Esophagus muscularis mucosa (tissue), 4 donors: ENCODE measurements at regions not wholly inside any gene's neighbourhood (a gene's known extent, or its start where the extent isn't known, plus 50 kb on each side); places are given as distances from the start of the nearest gene placed in this dataset.

ENCODE experiments used
- DNase-seq: peaks from one replicate; pipeline ENCODE4 v3.0.0-alpha.2; 2017; ENCODE audit errors: extremely low spot score
- H3K27ac ChIP-seq, 4 donors: fragments of 200-600 bp; sonication (generic); replicated peaks in 1 of 4; 1 replicate in 3 of 4; 2 replicates in 1 of 4; pipeline ENCODE4 v1.5.1; 2016 to 2019; ENCODE audit warnings: mild to moderate bottlenecking in 1 of 4
- H3K27me3 ChIP-seq, 4 donors: fragments of 200-600 bp; sonication (generic); one replicate each; pipeline versions ENCODE4 v1.5.1 to v1.6.0; 2016 to 2019
- H3K36me3 ChIP-seq, 4 donors: fragments of 200-600 bp; sonication (generic); one replicate each; pipeline ENCODE4 v1.5.1; 2016 to 2019
- H3K4me1 ChIP-seq, 4 donors: fragments of 200-600 bp; sonication (generic); one replicate each; pipeline ENCODE4 v1.5.1; 2016 to 2019
- H3K4me3 ChIP-seq, 4 donors: fragments of 200-600 bp; sonication (generic); 1 replicate in 2 of 4; 2 replicates in 2 of 4; pipeline ENCODE4 v1.5.1; 2016 to 2019; ENCODE audit warnings: mild to moderate bottlenecking in 4 of 4, moderate library complexity in 1 of 4
- H3K9me3 ChIP-seq, 4 donors: fragments of 200-600 bp; sonication (generic); 1 replicate in 3 of 4; 2 replicates in 1 of 4; pipeline ENCODE4 v1.5.1; 2016 to 2019
- CTCF ChIP-seq, 3 experiments: fragments of 200-600 bp in 2 of 3; fragments of 450-650 bp in 1 of 3; sonication (generic) in 2 of 3; IDR thresholded peaks; one replicate each; pipeline ENCODE4 v1.5.1; 2017 to 2019; ENCODE audit warnings: antibody characterized with exemption in 3 of 3, mild to moderate bottlenecking in 2 of 3, moderate library complexity in 1 of 3
- EP300 ChIP-seq: sonication (generic); formaldehyde crosslinking; IDR thresholded peaks from one replicate; pipeline ENCODE4 v1.6.1; 2017; ENCODE audit warnings: antibody characterized with exemption
- POLR2A ChIP-seq: fragments of 450-650 bp; IDR thresholded peaks from one replicate; pipeline ENCODE4 v1.6.1; 2017; ENCODE audit warnings: antibody characterized with exemption, moderate library complexity, mild to moderate bottlenecking, low read depth
- POLR2AphosphoS5 ChIP-seq, 2 donors: sonication (generic); formaldehyde crosslinking; IDR thresholded peaks; one replicate each; pipeline ENCODE4 v1.6.1; 2017; ENCODE audit warnings: antibody characterized with exemption in 2 of 2
- WGBS: methylation state at CpG from one replicate; pipeline ENCODE4 v1.1.5; 2018; 5-methylcytosine and 5-hydroxymethylcytosine counted together
- intact Hi-C: fragments of 100-400 bp; cut with DNase I; formaldehyde crosslinking; loops from one replicate; pipeline ENCODE4 v1.15.1; 2023

GRCh38 chr7:13139436-13139835 is 452.0 kb downstream of the ARL4A start:
- WGBS, result 84% methylated on average over 2 of the region's 2 CpGs
- TF ChIP-seq POLR2A (no peak), CTCF (IDR thresholded peaks at IDR 0.05) (no peak), POLR2AphosphoS5 (IDR thresholded peaks at IDR 0.05) (no peak), EP300 (no peak)
- no peaks in the 10 kb centered on the region for H3K36me3 ChIP-seq

GRCh38 chr7:13144673-13145072 is 457.2 kb downstream of the ARL4A start:
- Histone ChIP-seq H3K4me3 (no peak overlapping the region), H3K9me3 (no peaks in the 10 kb centered on the region), H3K36me3 (no peaks in the 10 kb centered on the region), H3K27me3 (no peaks in the 10 kb centered on the region), H3K4me1 (no peaks in the 10 kb centered on the region), H3K27ac (no peak overlapping the region)
- TF ChIP-seq POLR2A (no peak), CTCF (IDR thresholded peaks at IDR 0.05) (no peak), EP300 (no peak), POLR2AphosphoS5 (IDR thresholded peaks at IDR 0.05) (no peak)
- WGBS, result 23% methylated on average over 4 of the region's 4 CpGs
- no peak for DNase-seq
- intact Hi-C loops, result no loop called here

More at GRCh38 chr7:13139436-13139835, 452.0 kb downstream of the ARL4A start:
- no peaks in the 10 kb centered on the region for H3K27me3 ChIP-seq
- intact Hi-C loops, result no loop called here
- H3K4me1 ChIP-seq, result no peaks in the 10 kb centered on the region
- H3K27ac ChIP-seq, result no peak overlapping the region
- no peaks in the 10 kb centered on the region for H3K9me3 ChIP-seq
- no peak overlapping the region for H3K4me3 ChIP-seq
- DNase-seq, result no peak

- TF ChIP-seq POLR2A (no peak), EP300 (no peak), CTCF (IDR thresholded peaks at IDR 0.05) (no peak), POLR2AphosphoS5 (IDR thresholded peaks at IDR 0.05) (no peak)
Measured at GRCh38 chr7:13148548-13148947, 461.1 kb downstream of the ARL4A start.

GRCh38 chr7:13151978-13152377 is 464.5 kb downstream of the ARL4A start:
- WGBS, result 77% methylated on average over 1 of the region's 1 CpG
- Histone ChIP-seq H3K9me3 (no peaks in the 10 kb centered on the region), H3K27ac (no peak overlapping the region), H3K36me3 (no peaks in the 10 kb centered on the region), H3K4me1 (no peaks in the 10 kb centered on the region), H3K4me3 (no peak overlapping the region), H3K27me3 (no peaks in the 10 kb centered on the region)
- no peak for TF ChIP-seq POLR2AphosphoS5 (IDR thresholded peaks at IDR 0.05)
- no peak for TF ChIP-seq CTCF (IDR thresholded peaks at IDR 0.05)
- TF ChIP-seq POLR2A, result no peak
- TF ChIP-seq EP300, result no peak
- no peak for DNase-seq
- intact Hi-C loops, result no loop called here

More at GRCh38 chr7:13148548-13148947, 461.1 kb downstream of the ARL4A start:
- no peaks in the 10 kb centered on the region for H3K9me3 ChIP-seq
- H3K4me3 ChIP-seq, result no peak overlapping the region
- no peak overlapping the region for H3K27ac ChIP-seq
- no peaks in the 10 kb centered on the region for H3K4me1 ChIP-seq
- 74% methylated on average over 1 of the region's 1 CpG for WGBS
- intact Hi-C loops, result no loop called here
- no peaks in the 10 kb centered on the region for H3K36me3 ChIP-seq
- no peaks in the 10 kb centered on the region for H3K27me3 ChIP-seq
- DNase-seq, result no peak

GRCh38 chr7:13152755-13153154 is 465.3 kb downstream of the ARL4A start:
- TF ChIP-seq EP300, result no peak
- H3K27ac ChIP-seq, result no peak overlapping the region
- H3K9me3 ChIP-seq, result no peaks in the 10 kb centered on the region
- H3K36me3 ChIP-seq, result no peaks in the 10 kb centered on the region
- intact Hi-C loops, result no loop called here
- H3K27me3 ChIP-seq, result no peaks in the 10 kb centered on the region
- no peak for DNase-seq
- no peak overlapping the region for H3K4me3 ChIP-seq
- H3K4me1 ChIP-seq, result no peaks in the 10 kb centered on the region
